HCT116 (cell line): ENCODE measurements at regions not wholly inside any gene's neighbourhood (a gene's known extent, or its start where the extent isn't known, plus 50 kb on each side); places are given as distances from the start of the nearest gene placed in this dataset.
"Not testable (repeated sequence)": the region's sequence is repeated elsewhere in the genome, so short reads cannot be mapped to it uniquely, and the experiment has no call there.

ENCODE experiments used
- CTCF ChIP-seq, 3 experiments: fragments of 200-600 bp in 1 of 3; sonication (generic) in 1 of 3; IDR thresholded peaks in 2 of 3; conservative IDR thresholded peaks in 1 of 3; 2 replicates each; pipeline ENCODE4 v1.5.1; 2012 to 2017; ENCODE audit warnings: low read depth in 2 of 3, low read length in 2 of 3, antibody characterized with exemption in 1 of 3, borderline replicate concordance in 1 of 3, control low read depth in 1 of 3, mild to moderate bottlenecking in 1 of 3, mixed read lengths in 1 of 3, mixed run types in 1 of 3, moderate library complexity in 1 of 3; ENCODE audit not compliant: insufficient read depth in 1 of 3
- EZH2 ChIP-seq: fragments of 200-600 bp; sonication (generic); IDR thresholded peaks from 2 replicates; pipeline ENCODE4 v1.6.1; 2017; ENCODE audit warnings: antibody characterized with exemption, mixed run types
- MAX ChIP-seq: IDR thresholded peaks from 2 replicates; pipeline ENCODE4 v1.6.1; 2012
- POLR2A ChIP-seq: IDR thresholded peaks from 2 replicates; pipeline ENCODE4 v1.7.0; 2011; ENCODE audit warnings: borderline replicate concordance; ENCODE audit not compliant: insufficient read depth, insufficient read length; ENCODE audit errors: extremely low read depth
- RAD21 ChIP-seq: IDR thresholded peaks from 2 replicates; pipeline ENCODE4 v1.6.1; 2012; ENCODE audit warnings: low read depth, mild to moderate bottlenecking
- SP1 ChIP-seq: IDR thresholded peaks from 2 replicates; pipeline ENCODE4 v1.6.1; 2012; ENCODE audit warnings: low read depth
- SRF ChIP-seq: IDR thresholded peaks from 2 replicates; pipeline ENCODE4 v1.6.1; 2012; ENCODE audit warnings: low read depth
- YY1 ChIP-seq: IDR thresholded peaks from 2 replicates; pipeline ENCODE4 v1.6.1; 2011; ENCODE audit warnings: low read length, low read depth, moderate library complexity, mild to moderate bottlenecking; ENCODE audit not compliant: insufficient replicate concordance; ENCODE audit errors: extremely low read depth

- not testable (repeated sequence) for TF ChIP-seq POLR2A; SP1; CTCF (IDR thresholded peaks at IDR 0.05 in 2 of 3, conservative IDR thresholded peaks at IDR 0.05 in 1 of 3; ENCODE audit: borderline replicate concordance in 1 of 3, insufficient read depth in 1 of 3, low read depth in 2 of 3, low read length in 2 of 3); RAD21; EZH2; SRF; YY1; MAX
Observed at GRCh38 chr1:104664374-104664773, 914.7 kb downstream of the AMY1C start.
